GM23338 (cell line): ENCODE measurements at regions not wholly inside any gene's neighbourhood (a gene's known extent, or its start where the extent isn't known, plus 50 kb on each side); places are given as distances from the start of the nearest gene placed in this dataset.

Source experiments
- ATAC-seq: fragments of 200-7000 bp; cut with Tn5 transposase; 3 replicates; pipeline ENCODE4 v1.9.1; 2020
- DNase-seq: peaks from one replicate; pipeline ENCODE4 v3.0.0-alpha.2; 2015; ENCODE audit warnings: low spot score
- H2AFZ ChIP-seq: fragments of 200-600 bp; sonication (generic); 2 replicates; pipeline ENCODE4 v1.8.0; 2016; ENCODE audit warnings: antibody characterized with exemption, mild to moderate bottlenecking, moderate library complexity
- H3F3A ChIP-seq: fragments of 200-600 bp; sonication (generic); replicated peaks from 2 replicates; pipeline ENCODE4 v1.8.0; 2017; ENCODE audit warnings: antibody characterized with exemption, mixed run types, low read depth
- H3K27ac ChIP-seq: fragments of 200-600 bp; sonication (generic); 2 replicates; pipeline ENCODE4 v1.6.1; 2016; ENCODE audit warnings: low read depth
- H3K27me3 ChIP-seq: fragments of 200-600 bp; sonication (generic); 2 replicates; pipeline ENCODE4 v1.8.0; 2016; ENCODE audit warnings: mild to moderate bottlenecking, mixed run types, moderate library complexity; ENCODE audit not compliant: insufficient read depth
- H3K36me3 ChIP-seq: fragments of 200-600 bp; sonication (generic); 2 replicates; pipeline ENCODE4 v1.8.0; 2016; ENCODE audit warnings: mild to moderate bottlenecking; ENCODE audit not compliant: insufficient read depth
- H3K4me1 ChIP-seq: fragments of 200-600 bp; sonication (generic); 2 replicates; pipeline ENCODE4 v1.8.0; 2016; ENCODE audit warnings: mild to moderate bottlenecking, moderate library complexity; ENCODE audit not compliant: insufficient read depth
- H3K4me2 ChIP-seq: fragments of 200-600 bp; sonication (generic); 2 replicates; pipeline ENCODE4 v1.7.1; 2017; ENCODE audit warnings: mixed run types
- H3K4me3 ChIP-seq: fragments of 200-600 bp; sonication (generic); 2 replicates; pipeline ENCODE4 v1.6.1; 2016; ENCODE audit warnings: mixed run types
- H3K79me2 ChIP-seq: fragments of 200-600 bp; sonication (generic); replicated peaks from 2 replicates; pipeline ENCODE4 v1.8.0; 2017; ENCODE audit warnings: mild to moderate bottlenecking; ENCODE audit not compliant: insufficient read depth
- H3K9me2 ChIP-seq: fragments of 200-600 bp; sonication (generic); 2 replicates; pipeline ENCODE4 v1.8.0; 2017; ENCODE audit not compliant: insufficient read depth
- H4K20me1 ChIP-seq: fragments of 200-600 bp; sonication (generic); replicated peaks from 2 replicates; pipeline ENCODE4 v1.8.0; 2017; ENCODE audit warnings: mild to moderate bottlenecking; ENCODE audit not compliant: insufficient read depth
- H3K27ac Mint-ChIP-seq: 2 replicates; pipeline ENCODE4 v1.8.0; 2020; ENCODE audit warnings: inconsistent platforms, mild to moderate bottlenecking, moderate library complexity, mixed read lengths
- H3K27me3 Mint-ChIP-seq: 3 replicates; pipeline ENCODE4 v1.8.0; 2022; ENCODE audit warnings: low read depth, mild to moderate bottlenecking, moderate library complexity, mixed read lengths, inconsistent platforms; ENCODE audit not compliant: insufficient read depth, poor library complexity
- H3K36me3 Mint-ChIP-seq: 3 replicates; pipeline ENCODE4 v1.8.0; 2021; ENCODE audit warnings: low read depth, mild to moderate bottlenecking, inconsistent platforms, moderate library complexity, mixed read lengths
- H3K4me1 Mint-ChIP-seq: 3 replicates; pipeline ENCODE4 v1.8.0; 2020; ENCODE audit warnings: mild to moderate bottlenecking, inconsistent platforms, mixed read lengths
- H3K4me3 Mint-ChIP-seq: 3 replicates; pipeline ENCODE4 v1.8.0; 2021; ENCODE audit warnings: moderate library complexity, mild to moderate bottlenecking, inconsistent platforms, mixed read lengths
- H3K9me3 Mint-ChIP-seq: 3 replicates; pipeline ENCODE4 v1.8.0; 2020; ENCODE audit warnings: moderate library complexity, mild to moderate bottlenecking, inconsistent platforms, mixed read lengths
- CREB1 ChIP-seq: fragments of 250-450 bp; sonication (Bioruptor Pico); IDR thresholded peaks from 2 replicates; pipeline ENCODE4 v1.5.0; 2020; ENCODE audit warnings: low read depth, mild to moderate bottlenecking, moderate library complexity
- CTCF ChIP-seq, 2 experiments: fragments of 200-600 bp in 1 of 2; sonication (generic) in 1 of 2; conservative IDR thresholded peaks; 2 replicates each; pipeline versions ENCODE4 v1.5.1 to v1.6.1; 2016 to 2017; ENCODE audit warnings: antibody characterized with exemption in 2 of 2, low read depth in 2 of 2, mild to moderate bottlenecking in 2 of 2, moderate library complexity in 1 of 2
- EZH2 ChIP-seq: fragments of 200-600 bp; sonication (generic); IDR thresholded peaks from one replicate; pipeline ENCODE4 v1.8.0; 2017; ENCODE audit warnings: antibody characterized with exemption, mild to moderate bottlenecking, low read depth; ENCODE audit not compliant: unreplicated experiment
- EZH2phosphoT487 ChIP-seq: fragments of 200-600 bp; sonication (generic); IDR thresholded peaks from one replicate; pipeline ENCODE4 v1.8.1; 2018; ENCODE audit warnings: antibody characterized with exemption; ENCODE audit not compliant: unreplicated experiment
- NANOG ChIP-seq: IDR thresholded peaks from 2 replicates; pipeline ENCODE4 v1.6.1; 2016; ENCODE audit warnings: antibody characterized with exemption, borderline replicate concordance
- STAT1 ChIP-seq: IDR thresholded peaks from one replicate; pipeline ENCODE4 v1.6.1; 2016; ENCODE audit warnings: antibody characterized with exemption; ENCODE audit not compliant: unreplicated experiment
- ZNF114 ChIP-seq: fragments of 250-450 bp; sonication (Bioruptor Pico); IDR thresholded peaks from 2 replicates; pipeline ENCODE4 v1.5.0; 2020; ENCODE audit warnings: mild to moderate bottlenecking, moderate library complexity
- ZNF331 ChIP-seq: fragments of 250-450 bp; sonication (Bioruptor Pico); IDR thresholded peaks from 2 replicates; pipeline ENCODE4 v1.5.0; 2020; ENCODE audit warnings: low read depth, mild to moderate bottlenecking, moderate library complexity
- TF ChIP-seq, protein P1 (sequence below): IDR thresholded peaks from 2 replicates; pipeline ENCODE4 v1.6.1; 2016; ENCODE audit warnings: antibody characterized with exemption
- TF ChIP-seq, protein P2 (sequence below): IDR thresholded peaks from one replicate; pipeline ENCODE4 v1.6.1; 2018; ENCODE audit warnings: antibody characterized with exemption; ENCODE audit not compliant: unreplicated experiment

DNA sequence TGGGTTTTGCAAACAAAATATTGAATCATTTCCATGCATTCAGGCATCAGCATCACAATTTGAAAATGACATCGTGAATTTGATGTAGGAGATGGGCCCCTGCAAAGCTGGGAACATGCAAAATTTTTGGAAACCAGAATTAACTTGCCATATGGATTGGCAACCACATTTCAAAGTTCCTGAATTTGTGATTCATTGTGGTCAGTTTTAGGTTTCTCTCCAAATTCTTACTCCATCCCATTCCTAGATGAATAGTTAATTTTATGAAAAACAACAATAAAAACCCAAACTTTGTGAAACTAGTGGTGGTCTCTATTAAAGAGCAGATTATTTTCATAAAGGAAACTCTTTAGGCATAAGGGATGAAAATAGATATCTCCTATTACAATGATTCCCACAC, 107.8 kb upstream of the SLIT3 start:
- no peak overlapping the region for H3K27ac ChIP-seq
- Mint-ChIP-seq H3K27me3 (peaks cover 7% of the 10 kb centered on the region), H3K4me1 (peaks cover 6% of the 10 kb centered on the region), H3K27ac (no peak overlapping the region), H3K4me3 (no peak overlapping the region), H3K36me3 (no peaks in the 10 kb centered on the region), H3K9me3 (no peaks in the 10 kb centered on the region)
- H4K20me1 ChIP-seq = no peaks in the 10 kb centered on the region
- TF ChIP-seq, protein P1, sequence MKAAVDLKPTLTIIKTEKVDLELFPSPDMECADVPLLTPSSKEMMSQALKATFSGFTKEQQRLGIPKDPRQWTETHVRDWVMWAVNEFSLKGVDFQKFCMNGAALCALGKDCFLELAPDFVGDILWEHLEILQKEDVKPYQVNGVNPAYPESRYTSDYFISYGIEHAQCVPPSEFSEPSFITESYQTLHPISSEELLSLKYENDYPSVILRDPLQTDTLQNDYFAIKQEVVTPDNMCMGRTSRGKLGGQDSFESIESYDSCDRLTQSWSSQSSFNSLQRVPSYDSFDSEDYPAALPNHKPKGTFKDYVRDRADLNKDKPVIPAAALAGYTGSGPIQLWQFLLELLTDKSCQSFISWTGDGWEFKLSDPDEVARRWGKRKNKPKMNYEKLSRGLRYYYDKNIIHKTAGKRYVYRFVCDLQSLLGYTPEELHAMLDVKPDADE = no peak
- no peak for TF ChIP-seq STAT1
- TF ChIP-seq CTCF (conservative IDR thresholded peaks at IDR 0.05; ENCODE audit: low read depth in 2 of 2) = no peak
- no peak for TF ChIP-seq ZNF331 (CRISPR knock-in tag)
- no peak for TF ChIP-seq EZH2
- no peak for TF ChIP-seq EZH2phosphoT487
- TF ChIP-seq CREB1 (CRISPR knock-in tag) = no peak
- no peak overlapping the region for H2AFZ ChIP-seq
- no peaks in the 10 kb centered on the region for H3F3A ChIP-seq
- no peaks in the 10 kb centered on the region for H3K4me1 ChIP-seq
- H3K27me3 ChIP-seq = no peaks in the 10 kb centered on the region
- no peaks in the 10 kb centered on the region for H3K36me3 ChIP-seq
- no peak for DNase-seq
- no peaks in the 10 kb centered on the region for H3K79me2 ChIP-seq
- peaks cover 7% of the 10 kb centered on the region; the same call in 1 of the 2 replicates for H3K9me2 ChIP-seq
- H3K4me2 ChIP-seq = no peak overlapping the region
- no peak overlapping the region for H3K4me3 ChIP-seq
- no peak for ATAC-seq

- H3K27ac Mint-ChIP-seq = no peak overlapping the region
- H3K36me3 Mint-ChIP-seq = no peaks in the 10 kb centered on the region
- peaks cover 3% of the 10 kb centered on the region for H3K27me3 Mint-ChIP-seq
- Histone ChIP-seq H3K79me2 (no peaks in the 10 kb centered on the region), H3K4me2 (no peak overlapping the region), H4K20me1 (no peaks in the 10 kb centered on the region), H3K4me1 (no peaks in the 10 kb centered on the region), H3K4me3 (no peak overlapping the region), H3K27ac (no peak overlapping the region), H3K27me3 (no peaks in the 10 kb centered on the region), H3K36me3 (no peaks in the 10 kb centered on the region), H3K9me2 (peaks cover 10% of the 10 kb centered on the region; the same call in 1 of the 2 replicates), H3F3A (no peaks in the 10 kb centered on the region), H2AFZ (no peak overlapping the region)
- ATAC-seq (no peak), DNase-seq (no peak)
- H3K9me3 Mint-ChIP-seq = no peaks in the 10 kb centered on the region
- H3K4me3 Mint-ChIP-seq = no peak overlapping the region
- H3K4me1 Mint-ChIP-seq = peaks cover 6% of the 10 kb centered on the region
- TF ChIP-seq NANOG (no peak), ZNF114 (no peak), STAT1 (no peak), CTCF (conservative IDR thresholded peaks at IDR 0.05; ENCODE audit: low read depth in 2 of 2) (no peak), ZNF331 (CRISPR knock-in tag) (no peak)
- TF ChIP-seq, protein P2, sequence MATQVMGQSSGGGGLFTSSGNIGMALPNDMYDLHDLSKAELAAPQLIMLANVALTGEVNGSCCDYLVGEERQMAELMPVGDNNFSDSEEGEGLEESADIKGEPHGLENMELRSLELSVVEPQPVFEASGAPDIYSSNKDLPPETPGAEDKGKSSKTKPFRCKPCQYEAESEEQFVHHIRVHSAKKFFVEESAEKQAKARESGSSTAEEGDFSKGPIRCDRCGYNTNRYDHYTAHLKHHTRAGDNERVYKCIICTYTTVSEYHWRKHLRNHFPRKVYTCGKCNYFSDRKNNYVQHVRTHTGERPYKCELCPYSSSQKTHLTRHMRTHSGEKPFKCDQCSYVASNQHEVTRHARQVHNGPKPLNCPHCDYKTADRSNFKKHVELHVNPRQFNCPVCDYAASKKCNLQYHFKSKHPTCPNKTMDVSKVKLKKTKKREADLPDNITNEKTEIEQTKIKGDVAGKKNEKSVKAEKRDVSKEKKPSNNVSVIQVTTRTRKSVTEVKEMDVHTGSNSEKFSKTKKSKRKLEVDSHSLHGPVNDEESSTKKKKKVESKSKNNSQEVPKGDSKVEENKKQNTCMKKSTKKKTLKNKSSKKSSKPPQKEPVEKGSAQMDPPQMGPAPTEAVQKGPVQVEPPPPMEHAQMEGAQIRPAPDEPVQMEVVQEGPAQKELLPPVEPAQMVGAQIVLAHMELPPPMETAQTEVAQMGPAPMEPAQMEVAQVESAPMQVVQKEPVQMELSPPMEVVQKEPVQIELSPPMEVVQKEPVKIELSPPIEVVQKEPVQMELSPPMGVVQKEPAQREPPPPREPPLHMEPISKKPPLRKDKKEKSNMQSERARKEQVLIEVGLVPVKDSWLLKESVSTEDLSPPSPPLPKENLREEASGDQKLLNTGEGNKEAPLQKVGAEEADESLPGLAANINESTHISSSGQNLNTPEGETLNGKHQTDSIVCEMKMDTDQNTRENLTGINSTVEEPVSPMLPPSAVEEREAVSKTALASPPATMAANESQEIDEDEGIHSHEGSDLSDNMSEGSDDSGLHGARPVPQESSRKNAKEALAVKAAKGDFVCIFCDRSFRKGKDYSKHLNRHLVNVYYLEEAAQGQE = no peak
- TF ChIP-seq, protein P1 = no peak
Measured at GRCh38 chr5:169408171-169408570, 107.2 kb upstream of the SLIT3 start.
